Activated CD4-positive, CD25-positive, alpha-beta regulatory T cell (primary cell): ENCODE measurements at regions not wholly inside any gene's neighbourhood (a gene's known extent, or its start where the extent isn't known, plus 50 kb on each side); places are given as distances from the start of the nearest gene placed in this dataset.

ENCODE experiments used
- DNase-seq, 4 experiments: peaks; one replicate each; lab custom pipeline; 2025; lab: John Stamatoyannopoulos, UW

- DNase-seq, result no peak
Measured at GRCh38 chr13:27014406-27015359, 156.9 kb downstream of the USP12 start.

- DNase-seq, result no peak
Measured at GRCh38 chr13:27012482-27013197, 159.0 kb downstream of the USP12 start.

GRCh38 chr13:27011661-27012060, 159.9 kb downstream of the USP12 start:
- no peak for DNase-seq

- no peak for DNase-seq
Measured at GRCh38 chr13:27008733-27009132, 162.9 kb downstream of the USP12 start.

DNA sequence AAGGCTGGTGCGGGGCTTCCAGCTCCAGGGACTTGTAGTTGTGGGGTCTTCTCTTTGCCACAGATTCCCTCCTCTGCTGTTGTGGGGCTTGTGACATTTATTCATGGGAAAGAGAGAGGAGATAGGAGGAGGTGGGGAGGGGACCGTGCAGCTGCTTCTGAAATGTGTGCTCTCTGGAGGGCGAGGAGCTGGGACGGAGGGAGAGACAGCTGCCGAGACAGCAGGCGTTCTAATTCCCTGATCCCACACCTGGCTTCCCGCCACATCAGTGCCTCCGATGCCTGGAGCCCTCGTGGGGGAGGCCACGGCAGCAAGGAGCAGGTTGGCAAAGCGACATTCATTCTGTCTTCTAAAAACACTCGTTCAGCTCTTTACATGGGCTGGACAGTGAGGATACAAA, 164.4 kb downstream of the USP12 start:
- no peak for DNase-seq

GRCh38 chr13:27006519-27007161, 165.0 kb downstream of the USP12 start:
- no peak for DNase-seq

GRCh38 chr13:27005976-27006518, 165.6 kb downstream of the USP12 start:
- no peak for DNase-seq

DNA sequence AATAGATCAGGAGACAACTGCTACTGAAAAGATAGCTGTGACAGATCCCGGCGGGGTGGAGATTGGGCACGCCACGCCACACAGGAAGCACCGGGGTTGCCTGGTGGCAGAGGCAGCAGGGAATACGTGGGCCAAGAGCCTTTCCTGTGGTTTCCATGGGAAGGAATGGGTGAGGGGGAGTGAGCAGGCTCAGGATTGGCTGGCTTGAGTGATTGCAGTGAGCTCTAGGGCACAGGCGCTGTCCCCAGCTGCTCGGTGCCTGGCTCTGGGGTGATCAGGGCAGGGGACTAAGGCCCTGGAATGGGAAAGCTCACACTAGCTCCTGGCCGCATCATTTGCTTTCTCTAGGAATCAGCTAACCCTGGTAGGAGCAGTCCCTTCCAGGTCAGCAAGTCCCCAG, 166.1 kb downstream of the USP12 start:
- no peak for DNase-seq

- no peak for DNase-seq
Measured at GRCh38 chr13:27004866-27005265, 166.7 kb downstream of the USP12 start.

GRCh38 chr13:27004326-27004725, 167.3 kb downstream of the USP12 start:
- no peak for DNase-seq

GRCh38 chr13:27001705-27002104, 169.9 kb downstream of the USP12 start:
- no peak for DNase-seq

GRCh38 chr13:27000686-27001085, 170.9 kb downstream of the USP12 start:
- no peak for DNase-seq

DNA sequence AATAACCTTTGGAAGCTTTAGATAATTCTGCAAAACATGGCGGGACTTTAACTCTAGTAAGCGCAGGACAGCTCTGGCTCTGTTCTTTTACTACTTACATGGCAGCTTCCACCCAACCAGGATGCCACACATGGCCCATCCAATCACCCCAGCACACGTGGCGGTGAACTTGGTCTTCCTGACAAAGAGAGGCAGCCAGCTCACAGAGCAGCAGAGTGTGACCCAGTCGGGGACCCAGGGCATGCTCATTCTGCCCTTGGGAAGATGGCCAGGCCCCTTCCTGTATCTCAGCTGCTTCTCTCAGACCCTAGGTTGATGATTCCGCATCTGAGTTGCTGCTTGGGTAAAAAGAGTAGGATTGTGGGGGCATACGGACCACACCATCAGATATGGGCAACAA, 172.1 kb downstream of the USP12 start:
- no peak for DNase-seq

DNA sequence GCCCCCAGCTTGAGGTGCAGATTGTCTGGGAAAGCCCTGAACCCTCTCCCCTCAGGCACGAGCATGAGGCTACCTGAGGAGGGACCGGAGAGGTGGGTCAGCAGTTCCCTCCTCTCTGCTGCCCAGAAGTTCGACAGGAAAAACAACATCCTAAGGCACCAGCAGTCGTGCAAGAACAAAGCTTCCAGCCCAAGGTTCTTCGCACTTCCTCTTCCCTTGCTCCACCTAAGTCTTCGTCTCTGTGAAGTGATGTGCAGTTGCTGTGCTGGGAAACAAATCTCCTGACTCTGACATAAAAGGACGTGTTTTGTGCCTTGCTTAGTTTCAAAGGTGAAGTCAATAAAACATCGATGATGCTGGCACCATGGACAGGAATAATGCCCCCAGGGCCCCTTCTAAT, 173.3 kb downstream of the USP12 start:
- no peak for DNase-seq

DNA sequence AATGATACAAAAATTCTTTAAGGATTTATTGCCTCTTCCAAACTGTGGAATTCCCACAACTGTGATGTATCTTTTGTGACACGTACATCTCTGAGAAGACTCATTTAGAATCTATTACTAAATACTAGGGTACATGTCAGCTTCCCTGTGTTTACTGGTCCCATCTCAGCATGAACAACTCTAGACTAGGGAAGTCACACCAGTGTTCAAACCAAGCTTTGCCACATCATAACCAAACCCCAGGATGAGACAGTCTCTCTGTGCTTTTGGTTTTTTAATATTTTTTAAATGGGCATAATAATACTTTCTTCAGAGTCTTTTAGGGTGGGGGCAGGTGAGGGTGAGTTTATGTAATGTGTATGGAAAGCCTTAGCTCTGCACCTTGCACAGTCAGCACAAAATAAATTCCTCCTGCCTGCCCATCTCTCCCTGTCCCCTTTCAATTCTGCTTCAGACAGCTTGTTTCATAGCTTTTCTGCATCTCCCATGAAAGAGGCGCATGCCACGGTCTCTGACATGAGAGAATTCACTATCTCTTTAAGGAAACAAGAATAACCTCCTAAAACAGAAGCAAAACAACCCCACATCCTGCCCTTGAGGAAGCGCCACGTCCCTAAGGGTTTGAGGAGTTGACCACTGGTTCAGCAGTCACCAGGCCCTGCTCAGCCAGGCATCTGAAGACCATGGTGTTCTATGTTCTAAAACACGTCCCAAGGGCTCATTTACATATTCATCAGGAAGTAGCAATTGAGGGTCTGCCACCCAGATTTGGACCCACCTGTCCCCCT, 174.5 kb downstream of the USP12 start:
- DNase-seq, result no peak

- no peak for DNase-seq
Measured at GRCh38 chr13:26995159-26995558, 176.5 kb downstream of the USP12 start.

DNA sequence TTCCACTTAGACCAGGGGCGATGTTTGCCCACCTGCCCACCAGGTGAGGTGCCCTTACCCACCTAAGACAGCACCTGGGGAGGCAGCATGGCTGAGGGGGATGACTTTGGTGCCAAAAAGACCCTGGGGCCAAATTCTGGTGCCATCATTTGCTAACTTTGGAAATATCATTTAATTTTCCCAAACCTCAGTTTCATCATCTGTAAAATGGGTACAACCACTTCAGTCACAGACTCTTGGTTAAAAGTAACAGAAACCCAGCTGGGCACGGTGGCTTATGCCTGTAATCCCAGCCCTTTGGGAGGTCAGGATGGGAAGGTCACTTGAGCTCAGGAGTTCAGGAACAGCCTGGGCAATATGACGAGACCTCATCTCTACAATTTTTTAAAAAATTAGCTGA, 177.8 kb downstream of the USP12 start:
- DNase-seq, result no peak

- DNase-seq, result no peak
Measured at GRCh38 chr13:26992951-26993719, 178.5 kb downstream of the USP12 start.

GRCh38 chr13:26991508-26992181, 180.0 kb downstream of the USP12 start:
- DNase-seq, result no peak
